H1 (cell line): ENCODE measurements at regions not wholly inside any gene's neighbourhood (a gene's known extent, or its start where the extent isn't known, plus 50 kb on each side); places are given as distances from the start of the nearest gene placed in this dataset.

ENCODE experiments used
- CTCF ChIA-PET: fragments of 300-600 bp; sonication (Branson Sonifier 250); formaldehyde crosslinking; loops from one replicate; lab custom pipeline; 2021; ENCODE audit not compliant: partially characterized antibody; lab: Charles Lee
- POLR2A ChIA-PET: fragments of 300-600 bp; sonication (Branson Sonifier 250); formaldehyde crosslinking; loops from one replicate; lab custom pipeline; 2021; ENCODE audit warnings: inconsistent platforms; ENCODE audit not compliant: partially characterized antibody; lab: Charles Lee
- DNase-seq, 2 experiments: peaks; one replicate each; pipeline versions ENCODE4 v3.0.0 to v3.0.0-alpha.2; 2010 to 2022; ENCODE audit warnings: low spot score in 2 of 2, low read depth in 1 of 2, mixed read lengths in 1 of 2
- FAIRE-seq: peaks from 2 replicates; lab custom pipeline; 2011; peaks lifted over from hg19 to GRCh38; lab: Jason Lieb, UNC
- H2AFZ ChIP-seq: 2 replicates; pipeline ENCODE4 v1.8.1; 2012; ENCODE audit warnings: low read length, inconsistent platforms
- H2AK5ac ChIP-seq: 2 replicates; pipeline ENCODE4 v1.6.1; 2013; ENCODE audit warnings: low read depth, low read length
- H2BK120ac ChIP-seq: replicated peaks from 2 replicates; pipeline ENCODE3; 2013; ENCODE audit warnings: low read depth, low read length, inconsistent platforms
- H2BK12ac ChIP-seq: 2 replicates; pipeline ENCODE4 v1.6.1; 2013; ENCODE audit warnings: low read depth, low read length
- H2BK15ac ChIP-seq: 2 replicates; pipeline ENCODE4 v1.6.1; 2013; ENCODE audit warnings: low read length
- H2BK20ac ChIP-seq: 2 replicates; pipeline ENCODE4 v1.6.1; 2013; ENCODE audit warnings: low read length
- H2BK5ac ChIP-seq: 2 replicates; pipeline ENCODE4 v1.6.1; 2013; ENCODE audit warnings: low read depth, low read length
- H3K14ac ChIP-seq: 2 replicates; pipeline ENCODE4 v1.6.1; 2013; ENCODE audit warnings: inconsistent platforms; ENCODE audit not compliant: insufficient read length
- H3K18ac ChIP-seq: 2 replicates; pipeline ENCODE4 v1.6.1; 2013; ENCODE audit warnings: low read length; ENCODE audit errors: extremely low read depth
- H3K23ac ChIP-seq: 2 replicates; pipeline ENCODE4 v1.6.1; 2013; ENCODE audit warnings: inconsistent platforms; ENCODE audit not compliant: insufficient read length
- H3K23me2 ChIP-seq: 2 replicates; pipeline ENCODE4 v1.6.1; 2013; ENCODE audit warnings: low read depth, low read length
- H3K27ac ChIP-seq: 2 replicates; pipeline ENCODE4 v1.6.1; 2011; ENCODE audit warnings: low read depth, low read length, inconsistent platforms
- H3K27me3 ChIP-seq, 4 experiments: replicated peaks in 1 of 4; 1 replicate in 1 of 4; 2 replicates in 3 of 4; pipeline versions ENCODE4 v1.6.1 to v1.8.1; 2011 to 2013; ENCODE audit warnings: low read length in 3 of 4, mild to moderate bottlenecking in 3 of 4, inconsistent platforms in 2 of 4, mixed read lengths in 2 of 4, moderate library complexity in 1 of 4; ENCODE audit not compliant: control insufficient read depth in 3 of 4, insufficient read depth in 3 of 4; ENCODE audit errors: extremely low read depth in 1 of 4
- H3K36me3 ChIP-seq, 4 experiments: 2 replicates each; pipeline versions ENCODE4 v1.6.1 to v1.8.1; 2011 to 2013; ENCODE audit warnings: mild to moderate bottlenecking in 4 of 4, low read length in 3 of 4, moderate library complexity in 2 of 4, control low read depth in 1 of 4, inconsistent platforms in 1 of 4; ENCODE audit not compliant: insufficient read depth in 4 of 4, control insufficient read depth in 2 of 4
- H3K4ac ChIP-seq: replicated peaks from 2 replicates; pipeline ENCODE3; 2013; ENCODE audit warnings: low read length, low read depth, mixed read lengths, inconsistent platforms; ENCODE audit not compliant: insufficient read length
- H3K4me1 ChIP-seq, 4 experiments: replicated peaks in 1 of 4; 1 replicate in 1 of 4; 2 replicates in 3 of 4; pipeline versions ENCODE4 v1.6.1 to v1.8.1; 2011 to 2013; ENCODE audit warnings: low read length in 3 of 4, inconsistent platforms in 2 of 4, mixed read lengths in 1 of 4; ENCODE audit not compliant: insufficient read depth in 4 of 4, control insufficient read depth in 3 of 4
- H3K4me2 ChIP-seq, 2 experiments: 2 replicates each; pipeline versions ENCODE4 v1.6.1 to v1.8.1; 2011 to 2013; ENCODE audit warnings: low read depth in 2 of 2, low read length in 2 of 2, control low read depth in 1 of 2, inconsistent platforms in 1 of 2, mild to moderate bottlenecking in 1 of 2; ENCODE audit not compliant: insufficient read depth in 1 of 2
- H3K4me3 ChIP-seq, 4 experiments: fragments of 200-600, 300-600 bp in 1 of 4; sonication (generic), shearing (Covaris generic), sonication (Bioruptor Twin) in 1 of 4; 2 replicates each; pipeline versions ENCODE4 v1.5.1 to v1.8.1; 2011 to 2016; ENCODE audit warnings: low read length in 4 of 4, low read depth in 3 of 4, control low read depth in 2 of 4, inconsistent platforms in 2 of 4, mild to moderate bottlenecking in 2 of 4, mixed read lengths in 1 of 4, moderate library complexity in 1 of 4; ENCODE audit not compliant: insufficient read depth in 2 of 4; ENCODE audit errors: extremely low read depth in 1 of 4
- H3K56ac ChIP-seq: replicated peaks from 2 replicates; pipeline ENCODE3; 2013; ENCODE audit warnings: low read depth, mild to moderate bottlenecking, mixed read lengths, low read length, inconsistent platforms; ENCODE audit not compliant: insufficient read length
- H3K79me1 ChIP-seq: 2 replicates; pipeline ENCODE4 v1.6.1; 2013; ENCODE audit warnings: low read depth, low read length, control low read depth
- H3K79me2 ChIP-seq, 2 experiments: 2 replicates each; pipeline versions ENCODE4 v1.6.1 to v1.8.1; 2012 to 2013; ENCODE audit warnings: low read length in 2 of 2, mild to moderate bottlenecking in 2 of 2, inconsistent platforms in 1 of 2; ENCODE audit not compliant: insufficient read depth in 2 of 2, control insufficient read depth in 1 of 2
- H3K9ac ChIP-seq, 4 experiments: replicated peaks in 1 of 4; 1 replicate in 1 of 4; 2 replicates in 3 of 4; pipeline versions ENCODE4 v1.6.1 to v1.8.1; 2011 to 2013; ENCODE audit warnings: low read depth in 3 of 4, low read length in 3 of 4, control low read depth in 2 of 4, mild to moderate bottlenecking in 2 of 4, moderate library complexity in 2 of 4, inconsistent platforms in 1 of 4; ENCODE audit errors: extremely low read depth in 1 of 4
- H3K9me3 ChIP-seq, 2 experiments: 2 replicates each; pipeline versions ENCODE4 v1.6.1 to v1.8.1; 2012 to 2013; ENCODE audit warnings: mild to moderate bottlenecking in 2 of 2, moderate library complexity in 2 of 2, control low read depth in 1 of 2, inconsistent platforms in 1 of 2, low read depth in 1 of 2, low read length in 1 of 2, mixed read lengths in 1 of 2; ENCODE audit not compliant: insufficient read depth in 2 of 2
- H4K20me1 ChIP-seq, 2 experiments: replicated peaks in 1 of 2; 2 replicates each; pipeline versions ENCODE3 to v1.8.1; 2011 to 2013; ENCODE audit warnings: inconsistent platforms in 2 of 2, low read length in 2 of 2, mild to moderate bottlenecking in 1 of 2; ENCODE audit not compliant: insufficient read depth in 2 of 2, control insufficient read depth in 1 of 2
- H4K5ac ChIP-seq: 2 replicates; pipeline ENCODE4 v1.6.1; 2013; ENCODE audit warnings: low read length, low read depth, mixed read lengths, inconsistent platforms; ENCODE audit not compliant: insufficient read length
- H4K8ac ChIP-seq: 2 replicates; pipeline ENCODE4 v1.8.0; 2013; ENCODE audit warnings: mild to moderate bottlenecking, moderate library complexity, low read length, inconsistent platforms; ENCODE audit not compliant: insufficient read depth; ENCODE audit errors: extremely low read depth
- H4K91ac ChIP-seq: replicated peaks from 2 replicates; pipeline ENCODE3; 2013; ENCODE audit warnings: low read length, mixed read lengths, inconsistent platforms; ENCODE audit not compliant: insufficient read length
- CBX8 ChIP-seq: fragments of 300-800, 300-1000 bp; sonication (generic); IDR thresholded peaks from 2 replicates; pipeline ENCODE4 v1.7.1; 2016; ENCODE audit warnings: low read depth, low read length, borderline replicate concordance
- JUND ChIP-seq: IDR thresholded peaks from 2 replicates; pipeline ENCODE4 v1.6.1; 2011; ENCODE audit warnings: mild to moderate bottlenecking, improper control_type of control experiment, low read length
- SP2 ChIP-seq: IDR thresholded peaks from 2 replicates; pipeline ENCODE4 v1.6.1; 2012; ENCODE audit warnings: mild to moderate bottlenecking, low read length, inconsistent platforms
- TAF1 ChIP-seq: IDR thresholded peaks from 2 replicates; pipeline ENCODE4 v1.6.1; 2011; ENCODE audit warnings: mild to moderate bottlenecking, low read depth, low read length
- WGBS, 2 experiments: shearing (Covaris generic) in 1 of 2; methylation state at CpG; one replicate each; pipeline versions ENCODE4 v1.1.6 to v1.1.7; 2013 to 2015; ENCODE audit warnings: low lambda C conversion rate in 2 of 2, mixed read lengths in 2 of 2, inconsistent platforms in 1 of 2, low coverage in 1 of 2, missing lambda C conversion rate in 1 of 2; ENCODE audit not compliant: insufficient replicate concordance in 2 of 2, insufficient coverage in 1 of 2, insufficient read length in 1 of 2; ENCODE audit errors: extremely low coverage in 1 of 2, missing lambda C conversion rate in 1 of 2; 5-methylcytosine and 5-hydroxymethylcytosine counted together

DNA sequence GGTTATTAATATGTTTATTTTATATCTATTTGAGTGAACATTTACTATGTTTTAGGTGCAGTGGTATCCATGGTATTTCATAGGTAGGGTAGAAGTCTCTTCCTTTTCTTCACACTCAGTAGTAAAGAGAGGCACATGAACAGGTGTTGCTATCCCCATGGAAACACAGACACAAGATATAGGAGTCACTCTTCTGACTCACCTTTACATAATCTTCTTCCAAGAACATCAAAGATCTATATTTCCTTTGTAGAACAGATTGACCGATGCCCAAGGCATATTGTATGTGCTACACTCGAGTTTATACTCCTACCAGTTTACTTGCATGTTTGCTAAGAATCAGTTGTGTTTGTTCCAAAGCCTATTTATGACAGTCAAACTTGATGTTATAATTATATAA lies 1997.4 kb downstream of the C4orf33 start:
- ChIA-PET CTCF (no interaction called here), POLR2A (no interaction called here)

More for the DNA sequence above, 1997.4 kb downstream of the C4orf33 start:
- DNase-seq (no peak), FAIRE-seq (no peak)
- Histone ChIP-seq H3K79me2 (no peaks in the 10 kb centered on the region), H3K23me2 (no peaks in the 10 kb centered on the region), H2AFZ (no peak overlapping the region), H3K56ac (no peak overlapping the region), H2AK5ac (no peak overlapping the region), H3K9me3 (no peaks in the 10 kb centered on the region), H4K20me1 (no peaks in the 10 kb centered on the region), H3K18ac (no peak overlapping the region), H3K14ac (no peak overlapping the region), H4K5ac (no peak overlapping the region), H3K4ac (no peak overlapping the region), H3K36me3 (no peaks in the 10 kb centered on the region), H4K8ac (no peak overlapping the region), H2BK12ac (no peak overlapping the region), H3K4me2 (no peak overlapping the region), H2BK120ac (no peak overlapping the region), H3K9ac (no peak overlapping the region), H3K4me1 (no peaks in the 10 kb centered on the region), H3K79me1 (no peaks in the 10 kb centered on the region), H2BK15ac (no peak overlapping the region), H2BK20ac (no peak overlapping the region), H2BK5ac (no peak overlapping the region), H3K23ac (no peak overlapping the region), H3K4me3 (no peak overlapping the region), H3K27ac (no peak overlapping the region), H3K27me3 (no peaks in the 10 kb centered on the region), H4K91ac (no peak overlapping the region)
- 93% methylated on average over 2 of the region's 2 CpGs; no CpG with 5 or more reads in 1 of the 2 experiments for WGBS, 2 experiments
- TF ChIP-seq CBX8 (no peak), SP2 (no peak), JUND (no peak), TAF1 (no peak)
